HCT116 (cell line): ENCODE measurements at regions not wholly inside any gene's neighbourhood (a gene's known extent, or its start where the extent isn't known, plus 50 kb on each side); places are given as distances from the start of the nearest gene placed in this dataset.

Source experiments
- EZH2 ChIP-seq: fragments of 200-600 bp; sonication (generic); IDR thresholded peaks from 2 replicates; pipeline ENCODE4 v1.6.1; 2017; ENCODE audit warnings: antibody characterized with exemption, mixed run types
- TF ChIP-seq, protein P1 (sequence below), 3 experiments: fragments of 200-600 bp in 1 of 3; sonication (generic) in 1 of 3; IDR thresholded peaks in 2 of 3; conservative IDR thresholded peaks in 1 of 3; 2 replicates each; pipeline ENCODE4 v1.5.1; 2012 to 2017; ENCODE audit warnings: low read depth in 2 of 3, low read length in 2 of 3, antibody characterized with exemption in 1 of 3, borderline replicate concordance in 1 of 3, control low read depth in 1 of 3, mild to moderate bottlenecking in 1 of 3, mixed read lengths in 1 of 3, mixed run types in 1 of 3, moderate library complexity in 1 of 3; ENCODE audit not compliant: insufficient read depth in 1 of 3
- TF ChIP-seq, protein P2 (sequence below): IDR thresholded peaks from 2 replicates; pipeline ENCODE4 v1.6.1; 2012; ENCODE audit warnings: low read depth

DNA sequence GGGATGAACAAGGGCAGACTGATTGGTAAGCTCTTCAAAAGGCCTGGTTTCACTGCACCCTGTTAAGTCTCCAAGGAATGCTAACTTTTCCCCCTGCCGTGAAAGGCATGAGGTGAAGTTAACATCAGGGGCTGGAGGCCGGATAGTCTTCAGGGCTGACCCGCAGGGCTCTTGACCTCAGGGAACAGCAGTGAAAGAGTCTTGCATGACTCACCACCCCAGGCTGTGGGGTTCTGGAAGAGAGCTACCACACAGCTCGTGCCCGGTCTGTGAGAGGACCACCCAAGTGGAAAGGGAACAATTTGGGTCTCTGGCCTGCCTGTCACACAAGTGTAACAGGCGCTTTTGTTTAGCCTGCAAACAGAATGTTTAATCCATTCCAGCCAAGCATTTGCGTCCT lies 504.9 kb downstream of the EDEM1 start:
- TF ChIP-seq, protein P1, sequence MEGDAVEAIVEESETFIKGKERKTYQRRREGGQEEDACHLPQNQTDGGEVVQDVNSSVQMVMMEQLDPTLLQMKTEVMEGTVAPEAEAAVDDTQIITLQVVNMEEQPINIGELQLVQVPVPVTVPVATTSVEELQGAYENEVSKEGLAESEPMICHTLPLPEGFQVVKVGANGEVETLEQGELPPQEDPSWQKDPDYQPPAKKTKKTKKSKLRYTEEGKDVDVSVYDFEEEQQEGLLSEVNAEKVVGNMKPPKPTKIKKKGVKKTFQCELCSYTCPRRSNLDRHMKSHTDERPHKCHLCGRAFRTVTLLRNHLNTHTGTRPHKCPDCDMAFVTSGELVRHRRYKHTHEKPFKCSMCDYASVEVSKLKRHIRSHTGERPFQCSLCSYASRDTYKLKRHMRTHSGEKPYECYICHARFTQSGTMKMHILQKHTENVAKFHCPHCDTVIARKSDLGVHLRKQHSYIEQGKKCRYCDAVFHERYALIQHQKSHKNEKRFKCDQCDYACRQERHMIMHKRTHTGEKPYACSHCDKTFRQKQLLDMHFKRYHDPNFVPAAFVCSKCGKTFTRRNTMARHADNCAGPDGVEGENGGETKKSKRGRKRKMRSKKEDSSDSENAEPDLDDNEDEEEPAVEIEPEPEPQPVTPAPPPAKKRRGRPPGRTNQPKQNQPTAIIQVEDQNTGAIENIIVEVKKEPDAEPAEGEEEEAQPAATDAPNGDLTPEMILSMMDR (IDR thresholded peaks at IDR 0.05 in 2 of 3, conservative IDR thresholded peaks at IDR 0.05 in 1 of 3; ENCODE audit: borderline replicate concordance in 1 of 3, insufficient read depth in 1 of 3, low read depth in 2 of 3, low read length in 2 of 3), result no peak
- TF ChIP-seq EZH2, result no peak
- TF ChIP-seq, protein P2, sequence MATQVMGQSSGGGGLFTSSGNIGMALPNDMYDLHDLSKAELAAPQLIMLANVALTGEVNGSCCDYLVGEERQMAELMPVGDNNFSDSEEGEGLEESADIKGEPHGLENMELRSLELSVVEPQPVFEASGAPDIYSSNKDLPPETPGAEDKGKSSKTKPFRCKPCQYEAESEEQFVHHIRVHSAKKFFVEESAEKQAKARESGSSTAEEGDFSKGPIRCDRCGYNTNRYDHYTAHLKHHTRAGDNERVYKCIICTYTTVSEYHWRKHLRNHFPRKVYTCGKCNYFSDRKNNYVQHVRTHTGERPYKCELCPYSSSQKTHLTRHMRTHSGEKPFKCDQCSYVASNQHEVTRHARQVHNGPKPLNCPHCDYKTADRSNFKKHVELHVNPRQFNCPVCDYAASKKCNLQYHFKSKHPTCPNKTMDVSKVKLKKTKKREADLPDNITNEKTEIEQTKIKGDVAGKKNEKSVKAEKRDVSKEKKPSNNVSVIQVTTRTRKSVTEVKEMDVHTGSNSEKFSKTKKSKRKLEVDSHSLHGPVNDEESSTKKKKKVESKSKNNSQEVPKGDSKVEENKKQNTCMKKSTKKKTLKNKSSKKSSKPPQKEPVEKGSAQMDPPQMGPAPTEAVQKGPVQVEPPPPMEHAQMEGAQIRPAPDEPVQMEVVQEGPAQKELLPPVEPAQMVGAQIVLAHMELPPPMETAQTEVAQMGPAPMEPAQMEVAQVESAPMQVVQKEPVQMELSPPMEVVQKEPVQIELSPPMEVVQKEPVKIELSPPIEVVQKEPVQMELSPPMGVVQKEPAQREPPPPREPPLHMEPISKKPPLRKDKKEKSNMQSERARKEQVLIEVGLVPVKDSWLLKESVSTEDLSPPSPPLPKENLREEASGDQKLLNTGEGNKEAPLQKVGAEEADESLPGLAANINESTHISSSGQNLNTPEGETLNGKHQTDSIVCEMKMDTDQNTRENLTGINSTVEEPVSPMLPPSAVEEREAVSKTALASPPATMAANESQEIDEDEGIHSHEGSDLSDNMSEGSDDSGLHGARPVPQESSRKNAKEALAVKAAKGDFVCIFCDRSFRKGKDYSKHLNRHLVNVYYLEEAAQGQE, result no peak
